Dermis blood vessel endothelial cell (primary cell): ENCODE measurements at regions not wholly inside any gene's neighbourhood (a gene's known extent, or its start where the extent isn't known, plus 50 kb on each side); places are given as distances from the start of the nearest gene placed in this dataset.

Experiments used
- DNase-seq: peaks from one replicate; pipeline ENCODE4 v3.0.0; 2010

- no peak for DNase-seq
Observed at GRCh38 chr2:575030-575726, 102.0 kb downstream of the TMEM18 start.

DNA sequence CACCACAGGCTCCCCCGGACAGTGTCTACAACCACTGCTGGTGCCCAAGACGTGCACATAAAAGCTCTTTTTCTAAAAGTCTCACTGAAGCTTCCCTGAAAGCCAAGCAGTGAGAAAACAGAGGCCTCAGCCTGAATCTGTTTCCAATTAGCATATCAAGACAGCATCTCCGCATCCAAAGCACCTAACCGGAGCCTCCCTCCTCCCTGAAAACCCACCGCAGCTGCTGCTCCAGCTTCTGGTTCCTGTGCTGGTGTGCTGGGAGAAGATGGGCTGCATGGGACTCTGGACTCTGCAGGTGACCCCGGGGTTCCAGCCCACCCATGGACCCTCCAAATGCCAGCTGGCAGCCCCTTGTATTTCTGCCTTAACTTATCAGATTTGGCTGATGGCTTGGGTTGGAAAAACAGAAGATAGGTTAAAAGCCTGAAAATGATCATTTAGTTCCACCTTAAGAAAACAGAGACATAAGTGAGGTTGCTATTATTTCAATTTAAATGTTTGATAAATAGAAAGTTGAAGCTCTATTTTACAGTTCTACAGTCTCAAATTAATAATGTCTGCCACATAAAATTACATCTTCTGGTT is 103.3 kb downstream of the TMEM18 start:
- DNase-seq: no peak

GRCh38 chr2:573025-573424 is 104.2 kb downstream of the TMEM18 start:
- no peak for DNase-seq

DNA sequence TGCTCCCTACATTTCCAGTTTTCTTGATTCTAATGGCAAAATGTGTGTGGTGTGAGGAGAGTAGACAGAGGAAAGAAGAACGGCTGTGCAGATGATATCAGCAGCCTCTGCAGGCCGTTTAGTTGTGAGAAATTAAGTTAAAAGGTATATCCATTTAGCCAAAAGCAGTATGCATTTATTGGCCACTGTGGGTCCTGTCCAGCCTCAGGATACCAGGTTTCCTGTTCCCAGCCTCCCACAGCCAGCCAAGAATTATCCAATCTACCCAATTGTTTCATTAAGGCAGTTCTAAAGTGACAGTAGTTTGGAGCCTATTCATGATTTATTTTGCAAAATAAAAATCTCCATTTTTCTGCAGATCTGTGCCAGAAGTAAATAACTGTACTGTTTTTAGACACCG is 107.5 kb downstream of the TMEM18 start:
- no peak for DNase-seq

GRCh38 chr2:568639-569235 is 108.5 kb downstream of the TMEM18 start:
- DNase-seq: no peak

DNA sequence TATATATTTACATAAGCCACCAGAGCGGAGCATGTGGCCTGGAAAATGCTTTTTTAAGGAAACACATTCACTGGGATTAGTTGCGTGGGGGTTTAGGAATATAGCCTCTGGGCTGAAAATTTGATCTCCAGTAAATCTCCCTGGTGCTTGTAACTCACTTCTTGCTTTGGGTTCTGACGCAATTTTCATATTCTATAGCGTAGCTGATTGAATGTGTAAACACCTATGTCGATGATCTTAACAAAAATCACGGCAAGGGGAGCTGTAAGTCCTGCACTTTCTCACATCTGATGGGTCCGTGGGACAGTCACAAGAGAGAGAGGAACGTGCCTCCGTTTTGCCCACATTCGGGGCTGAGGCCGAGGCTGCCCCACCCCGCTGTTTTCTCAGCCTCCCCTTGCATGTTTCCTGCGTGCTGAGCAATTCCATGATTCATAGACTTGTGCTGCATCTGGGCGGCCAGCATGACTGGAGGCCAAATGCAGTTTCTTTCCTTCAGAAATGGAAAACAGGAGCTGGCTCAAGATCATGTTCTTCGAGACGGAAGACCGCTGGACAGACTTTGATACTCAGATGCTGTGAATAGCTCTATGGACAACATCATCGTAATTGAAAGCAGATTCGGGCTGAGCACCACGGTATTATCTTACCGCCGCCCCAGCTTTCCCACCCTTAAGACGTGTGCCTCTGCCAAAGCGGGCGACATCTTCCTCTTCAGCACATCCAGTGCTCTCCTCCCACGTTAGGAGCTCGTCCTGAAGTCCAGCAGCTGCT is 109.2 kb downstream of the TMEM18 start:
- no peak for DNase-seq

DNA sequence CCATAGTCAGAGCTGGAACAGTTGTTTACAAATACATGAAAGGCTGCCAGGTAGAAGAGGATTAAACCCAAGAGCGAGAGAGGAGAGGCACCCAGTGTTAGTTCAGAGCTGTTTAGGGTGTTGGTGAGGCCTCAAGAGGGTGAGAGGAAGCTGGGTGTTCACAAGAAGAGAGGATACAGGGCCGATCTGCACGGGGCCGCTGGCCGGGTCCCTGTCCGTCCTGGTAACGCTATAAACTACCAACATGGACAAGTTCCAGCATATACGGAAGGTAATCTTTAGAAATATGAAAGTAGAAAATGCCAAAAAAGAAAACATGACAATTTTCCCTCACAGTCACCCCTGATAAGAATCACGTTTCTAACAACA is 109.7 kb downstream of the TMEM18 start:
- DNase-seq: no peak

GRCh38 chr2:566379-567313 is 110.6 kb downstream of the TMEM18 start:
- no peak for DNase-seq

DNA sequence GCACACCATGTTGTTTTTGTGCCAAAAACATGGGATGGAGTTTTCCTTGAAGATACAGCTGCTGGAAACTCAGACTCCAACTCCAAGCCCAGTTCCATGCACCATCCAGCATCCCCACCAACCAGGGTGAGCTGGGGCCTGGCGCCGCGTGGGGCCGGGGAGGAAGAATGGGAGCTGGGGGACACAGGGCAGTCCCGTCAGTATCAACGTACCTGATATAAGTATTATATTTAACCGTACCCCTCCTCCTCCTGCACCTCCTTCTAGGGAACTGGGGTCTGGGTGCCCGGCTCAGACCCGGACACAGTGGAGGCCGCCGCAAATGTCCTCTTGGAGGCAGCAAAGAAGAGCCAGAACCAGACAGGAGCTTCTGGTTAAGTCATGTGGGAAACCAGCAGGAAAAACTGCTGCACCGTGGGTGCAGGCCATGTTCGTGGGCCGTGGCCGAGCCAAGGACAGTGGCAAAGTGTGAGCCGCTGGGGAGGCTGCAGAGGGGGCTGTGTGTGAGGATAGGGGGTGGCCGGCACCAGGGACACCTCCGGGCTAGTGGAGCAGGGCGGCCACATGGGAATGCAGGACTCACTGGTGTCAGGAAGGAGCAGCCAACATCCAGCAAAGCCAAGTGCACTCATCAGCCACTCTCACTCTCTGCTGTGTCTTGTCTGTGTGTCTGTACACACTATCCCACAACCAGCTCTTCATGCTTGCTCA is 112.6 kb downstream of the TMEM18 start:
- no peak for DNase-seq

DNA sequence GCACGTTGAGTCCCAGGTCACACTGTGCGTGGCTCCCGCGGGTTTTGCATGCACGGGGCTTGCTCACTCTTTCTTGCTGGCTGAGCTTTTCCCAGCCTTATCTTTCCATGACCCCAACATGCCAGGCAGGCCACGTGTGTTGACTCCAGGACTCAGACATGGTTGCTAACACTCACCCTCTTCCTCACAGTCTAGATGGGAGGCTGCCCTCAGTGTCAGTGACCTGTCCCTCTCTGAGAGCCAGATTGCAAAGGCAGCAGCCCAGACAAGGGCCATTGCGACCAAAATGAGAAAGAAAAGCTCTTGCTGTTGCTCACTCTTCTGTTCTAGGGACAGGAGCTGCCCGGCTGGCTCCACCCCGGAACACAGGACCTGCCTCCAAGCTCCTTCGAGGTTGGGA is 113.7 kb downstream of the TMEM18 start:
- no peak for DNase-seq

- no peak for DNase-seq
Observed at GRCh38 chr2:562391-563364, 114.5 kb downstream of the TMEM18 start.

- DNase-seq: no peak
Observed at GRCh38 chr2:558879-559278, 118.3 kb downstream of the TMEM18 start.

GRCh38 chr2:558302-558642 is 118.9 kb downstream of the TMEM18 start:
- no peak for DNase-seq

GRCh38 chr2:557635-558301 is 119.4 kb downstream of the TMEM18 start:
- DNase-seq: no peak

GRCh38 chr2:556485-556884 is 120.7 kb downstream of the TMEM18 start:
- no peak for DNase-seq

- no peak for DNase-seq
Observed at GRCh38 chr2:555164-555922, 121.9 kb downstream of the TMEM18 start.

DNA sequence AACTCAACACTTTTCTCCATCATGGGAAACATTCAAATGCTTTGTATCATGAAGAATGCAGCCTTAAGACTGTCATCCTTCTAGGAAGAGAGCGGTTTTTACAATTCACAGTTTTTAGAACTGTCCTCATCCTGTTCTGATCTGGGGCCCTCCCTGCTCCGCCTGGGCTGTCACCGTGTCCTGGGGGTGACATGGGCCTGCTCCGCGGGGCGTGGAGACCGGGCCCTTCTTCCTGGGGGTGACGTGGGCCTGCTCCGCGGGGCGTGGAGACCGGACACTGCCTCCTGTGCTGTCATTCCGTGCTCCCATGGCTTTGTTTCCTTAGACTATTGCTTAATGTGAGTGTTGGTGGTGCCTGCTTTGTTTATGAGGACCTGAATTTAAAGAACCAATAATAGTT is 122.8 kb downstream of the TMEM18 start:
- DNase-seq: no peak

- DNase-seq: no peak
Observed at GRCh38 chr2:552906-553305, 124.3 kb downstream of the TMEM18 start.

GRCh38 chr2:551621-552020 is 125.6 kb downstream of the TMEM18 start:
- DNase-seq: no peak
